ENCODE measurements at regions not wholly inside any gene's neighbourhood (a gene's known extent, or its start where the extent isn't known, plus 50 kb on each side); places are given as distances from the start of the nearest gene placed in this dataset.

- DNase-seq (ENCODE audit: low read depth), result no peak
Measured at GRCh38 chr15:35596285-35596684, 50.3 kb upstream of the DPH6 start.

GRCh38 chr15:35602836-35603235, 56.9 kb upstream of the DPH6 start:
- DNase-seq (ENCODE audit: low read depth), result no peak

- DNase-seq (ENCODE audit: low read depth), result no peak
Measured at GRCh38 chr15:35603301-35603700, 57.3 kb upstream of the DPH6 start.

- DNase-seq (ENCODE audit: low read depth), result no peak
Measured at GRCh38 chr15:35603856-35604255, 57.9 kb upstream of the DPH6 start.

GRCh38 chr15:35605764-35606449, 59.9 kb upstream of the DPH6 start:
- no peak for DNase-seq (ENCODE audit: low read depth)

GRCh38 chr15:35606450-35606779, 60.5 kb upstream of the DPH6 start:
- no peak for DNase-seq (ENCODE audit: low read depth)

GRCh38 chr15:35616498-35617271, 70.7 kb upstream of the DPH6 start:
- DNase-seq (ENCODE audit: low read depth), result no peak

GRCh38 chr15:35618260-35619188, 72.6 kb upstream of the DPH6 start:
- no peak for DNase-seq (ENCODE audit: low read depth)

- DNase-seq (ENCODE audit: low read depth), result no peak
Measured at GRCh38 chr15:35622641-35623340, 76.8 kb upstream of the DPH6 start.

- no peak for DNase-seq (ENCODE audit: low read depth)
Measured at GRCh38 chr15:35624881-35625280, 78.9 kb upstream of the DPH6 start.

- no peak for DNase-seq (ENCODE audit: low read depth)
Measured at GRCh38 chr15:35626571-35627318, 80.8 kb upstream of the DPH6 start.

GRCh38 chr15:35627696-35628095, 81.7 kb upstream of the DPH6 start:
- no peak for DNase-seq (ENCODE audit: low read depth)

- no peak for DNase-seq (ENCODE audit: low read depth)
Measured at GRCh38 chr15:35629766-35630165, 83.8 kb upstream of the DPH6 start.

- DNase-seq (ENCODE audit: low read depth), result no peak
Measured at GRCh38 chr15:35630532-35630931, 84.6 kb upstream of the DPH6 start.

- no peak for DNase-seq (ENCODE audit: low read depth)
Measured at GRCh38 chr15:35630985-35631384, 85.0 kb upstream of the DPH6 start.

GRCh38 chr15:35633677-35634076, 87.7 kb upstream of the DPH6 start:
- no peak for DNase-seq (ENCODE audit: low read depth)

- DNase-seq (ENCODE audit: low read depth), result no peak
Measured at GRCh38 chr15:35646790-35647189, 100.8 kb upstream of the DPH6 start.

- no peak for DNase-seq (ENCODE audit: low read depth)
Measured at GRCh38 chr15:35647303-35647702, 101.3 kb upstream of the DPH6 start.

GRCh38 chr15:35648941-35649340, 103.0 kb upstream of the DPH6 start:
- DNase-seq (ENCODE audit: low read depth), result no peak

GRCh38 chr15:35649575-35649974, 103.6 kb upstream of the DPH6 start:
- DNase-seq (ENCODE audit: low read depth), result no peak

- no peak for DNase-seq (ENCODE audit: low read depth)
Measured at GRCh38 chr15:35654332-35654731, 108.4 kb upstream of the DPH6 start.
